ENCODE measurements at regions not wholly inside any gene's neighbourhood (a gene's known extent, or its start where the extent isn't known, plus 50 kb on each side); places are given as distances from the start of the nearest gene placed in this dataset.

- Histone ChIP-seq H3K4me1 (ENCODE audit: control insufficient read depth in 5 of 5, insufficient read depth in 5 of 5, low read length in 5 of 5) (peaks cover 0 to 6% (median 3%) of the 10 kb centered on the region in 5 donors), H3K4me3 (ENCODE audit: low read depth in 1 of 5, low read length in 5 of 5) (no peak overlapping the region), H3K36me3 (ENCODE audit: control insufficient read depth in 5 of 5, insufficient read depth in 5 of 5, low read length in 5 of 5) (no peaks in the 10 kb centered on the region), H3K9me3 (ENCODE audit: control insufficient read depth in 5 of 5, low read length in 5 of 5) (no peaks in the 10 kb centered on the region), H3K27me3 (ENCODE audit: control insufficient read depth in 5 of 5, insufficient read depth in 4 of 5, low read length in 5 of 5) (no peaks in the 10 kb centered on the region), H3K27ac (ENCODE audit: low read depth, low read length) (no peak overlapping the region), H3K9ac (ENCODE audit: low read length in 5 of 5) (no peak overlapping the region)
Measured at GRCh38 chr2:36238106-36238505, 117.5 kb upstream of the CRIM1 start.

GRCh38 chr2:36235882-36236281, 119.7 kb upstream of the CRIM1 start:
- peaks cover 0 to 6% (median 3%) of the 10 kb centered on the region in 5 donors for H3K4me1 ChIP-seq (ENCODE audit: control insufficient read depth in 5 of 5, insufficient read depth in 5 of 5, low read length in 5 of 5)
- H3K27ac ChIP-seq (ENCODE audit: low read depth, low read length): no peak overlapping the region
- no peak overlapping the region for H3K4me3 ChIP-seq (ENCODE audit: low read depth in 1 of 5, low read length in 5 of 5)
- no peaks in the 10 kb centered on the region for H3K9me3 ChIP-seq (ENCODE audit: control insufficient read depth in 5 of 5, low read length in 5 of 5)
- no peak overlapping the region for H3K9ac ChIP-seq (ENCODE audit: low read length in 5 of 5)
- H3K27me3 ChIP-seq (ENCODE audit: control insufficient read depth in 5 of 5, insufficient read depth in 4 of 5, low read length in 5 of 5): no peaks in the 10 kb centered on the region
- H3K36me3 ChIP-seq (ENCODE audit: control insufficient read depth in 5 of 5, insufficient read depth in 5 of 5, low read length in 5 of 5): no peaks in the 10 kb centered on the region

GRCh38 chr2:36235426-36235825, 120.2 kb upstream of the CRIM1 start:
- H3K9ac ChIP-seq (ENCODE audit: low read length in 5 of 5): no peak overlapping the region
- no peaks in the 10 kb centered on the region for H3K36me3 ChIP-seq (ENCODE audit: control insufficient read depth in 5 of 5, insufficient read depth in 5 of 5, low read length in 5 of 5)
- H3K9me3 ChIP-seq (ENCODE audit: control insufficient read depth in 5 of 5, low read length in 5 of 5): no peaks in the 10 kb centered on the region
- H3K4me3 ChIP-seq (ENCODE audit: low read depth in 1 of 5, low read length in 5 of 5): no peak overlapping the region
- H3K27ac ChIP-seq (ENCODE audit: low read depth, low read length): no peak overlapping the region
- no peaks in the 10 kb centered on the region for H3K27me3 ChIP-seq (ENCODE audit: control insufficient read depth in 5 of 5, insufficient read depth in 4 of 5, low read length in 5 of 5)
- H3K4me1 ChIP-seq (ENCODE audit: control insufficient read depth in 5 of 5, insufficient read depth in 5 of 5, low read length in 5 of 5): peaks cover 0 to 4% (median 2%) of the 10 kb centered on the region in 5 donors

GRCh38 chr2:36223259-36223658, 132.3 kb upstream of the CRIM1 start:
- no peak overlapping the region for H3K4me3 ChIP-seq (ENCODE audit: low read depth in 1 of 5, low read length in 5 of 5)
- no peaks in the 10 kb centered on the region for H3K9me3 ChIP-seq (ENCODE audit: control insufficient read depth in 5 of 5, low read length in 5 of 5)
- H3K36me3 ChIP-seq (ENCODE audit: control insufficient read depth in 5 of 5, insufficient read depth in 5 of 5, low read length in 5 of 5): no peaks in the 10 kb centered on the region
- no peak overlapping the region for H3K27ac ChIP-seq (ENCODE audit: low read depth, low read length)
- H3K27me3 ChIP-seq (ENCODE audit: control insufficient read depth in 5 of 5, insufficient read depth in 4 of 5, low read length in 5 of 5): no peaks in the 10 kb centered on the region
- H3K9ac ChIP-seq (ENCODE audit: low read length in 5 of 5): no peak overlapping the region
- no peaks in the 10 kb centered on the region for H3K4me1 ChIP-seq (ENCODE audit: control insufficient read depth in 5 of 5, insufficient read depth in 5 of 5, low read length in 5 of 5)

- Histone ChIP-seq H3K9me3 (ENCODE audit: control insufficient read depth in 5 of 5, low read length in 5 of 5) (no peaks in the 10 kb centered on the region), H3K36me3 (ENCODE audit: control insufficient read depth in 5 of 5, insufficient read depth in 5 of 5, low read length in 5 of 5) (no peaks in the 10 kb centered on the region), H3K27me3 (ENCODE audit: control insufficient read depth in 5 of 5, insufficient read depth in 4 of 5, low read length in 5 of 5) (no peaks in the 10 kb centered on the region), H3K4me3 (ENCODE audit: low read depth in 1 of 5, low read length in 5 of 5) (no peak overlapping the region), H3K27ac (ENCODE audit: low read depth, low read length) (no peak overlapping the region), H3K4me1 (ENCODE audit: control insufficient read depth in 5 of 5, insufficient read depth in 5 of 5, low read length in 5 of 5) (no peaks in the 10 kb centered on the region), H3K9ac (ENCODE audit: low read length in 5 of 5) (no peak overlapping the region)
Measured at GRCh38 chr2:36222485-36222884, 133.1 kb upstream of the CRIM1 start.

- H3K36me3 ChIP-seq (ENCODE audit: control insufficient read depth in 5 of 5, insufficient read depth in 5 of 5, low read length in 5 of 5): no peaks in the 10 kb centered on the region
- no peak overlapping the region for H3K27ac ChIP-seq (ENCODE audit: low read depth, low read length)
Measured at GRCh38 chr2:36214691-36215090, 140.9 kb upstream of the CRIM1 start.

GRCh38 chr2:36203366-36203765, 152.2 kb upstream of the CRIM1 start:
- Histone ChIP-seq H3K9me3 (ENCODE audit: control insufficient read depth in 5 of 5, low read length in 5 of 5) (peaks cover 2 to 9% (median 5%) of the 10 kb centered on the region in 5 donors), H3K4me3 (ENCODE audit: low read depth in 1 of 5, low read length in 5 of 5) (no peak overlapping the region), H3K36me3 (ENCODE audit: control insufficient read depth in 5 of 5, insufficient read depth in 5 of 5, low read length in 5 of 5) (no peaks in the 10 kb centered on the region), H3K4me1 (ENCODE audit: control insufficient read depth in 5 of 5, insufficient read depth in 5 of 5, low read length in 5 of 5) (no peaks in the 10 kb centered on the region), H3K27ac (ENCODE audit: low read depth, low read length) (no peak overlapping the region), H3K27me3 (ENCODE audit: control insufficient read depth in 5 of 5, insufficient read depth in 4 of 5, low read length in 5 of 5) (no peaks in the 10 kb centered on the region), H3K9ac (ENCODE audit: low read length in 5 of 5) (no peak overlapping the region)

More at GRCh38 chr2:36214691-36215090, 140.9 kb upstream of the CRIM1 start:
- no peak overlapping the region for H3K9ac ChIP-seq (ENCODE audit: low read length in 5 of 5)
- peaks cover 0 to 6% (median 0%) of the 10 kb centered on the region in 5 donors for H3K9me3 ChIP-seq (ENCODE audit: control insufficient read depth in 5 of 5, low read length in 5 of 5)
- no peak overlapping the region for H3K4me3 ChIP-seq (ENCODE audit: low read depth in 1 of 5, low read length in 5 of 5)
- no peaks in the 10 kb centered on the region for H3K27me3 ChIP-seq (ENCODE audit: control insufficient read depth in 5 of 5, insufficient read depth in 4 of 5, low read length in 5 of 5)
- no peaks in the 10 kb centered on the region for H3K4me1 ChIP-seq (ENCODE audit: control insufficient read depth in 5 of 5, insufficient read depth in 5 of 5, low read length in 5 of 5)

- Histone ChIP-seq H3K36me3 (ENCODE audit: control insufficient read depth in 5 of 5, insufficient read depth in 5 of 5, low read length in 5 of 5) (no peaks in the 10 kb centered on the region), H3K4me1 (ENCODE audit: control insufficient read depth in 5 of 5, insufficient read depth in 5 of 5, low read length in 5 of 5) (no peaks in the 10 kb centered on the region), H3K9me3 (ENCODE audit: control insufficient read depth in 5 of 5, low read length in 5 of 5) (peaks cover 2 to 9% (median 5%) of the 10 kb centered on the region in 5 donors), H3K27me3 (ENCODE audit: control insufficient read depth in 5 of 5, insufficient read depth in 4 of 5, low read length in 5 of 5) (peaks cover 0 to 3% (median 0%) of the 10 kb centered on the region in 5 donors), H3K4me3 (ENCODE audit: low read depth in 1 of 5, low read length in 5 of 5) (no peak overlapping the region), H3K27ac (ENCODE audit: low read depth, low read length) (no peak overlapping the region), H3K9ac (ENCODE audit: low read length in 5 of 5) (no peak overlapping the region)
Measured at GRCh38 chr2:36197181-36197971, 158.2 kb upstream of the CRIM1 start.

GRCh38 chr2:36193680-36194079, 161.9 kb upstream of the CRIM1 start:
- H3K9ac ChIP-seq (ENCODE audit: low read length in 5 of 5): no peak overlapping the region
- no peaks in the 10 kb centered on the region for H3K36me3 ChIP-seq (ENCODE audit: control insufficient read depth in 5 of 5, insufficient read depth in 5 of 5, low read length in 5 of 5)
- H3K4me3 ChIP-seq (ENCODE audit: low read depth in 1 of 5, low read length in 5 of 5): no peak overlapping the region
- no peaks in the 10 kb centered on the region for H3K9me3 ChIP-seq (ENCODE audit: control insufficient read depth in 5 of 5, low read length in 5 of 5)
- peaks cover 0 to 3% (median 0%) of the 10 kb centered on the region in 5 donors for H3K27me3 ChIP-seq (ENCODE audit: control insufficient read depth in 5 of 5, insufficient read depth in 4 of 5, low read length in 5 of 5)
- no peak overlapping the region for H3K27ac ChIP-seq (ENCODE audit: low read depth, low read length)
- H3K4me1 ChIP-seq (ENCODE audit: control insufficient read depth in 5 of 5, insufficient read depth in 5 of 5, low read length in 5 of 5): no peaks in the 10 kb centered on the region

GRCh38 chr2:36192983-36193382, 162.6 kb upstream of the CRIM1 start:
- Histone ChIP-seq H3K36me3 (ENCODE audit: control insufficient read depth in 5 of 5, insufficient read depth in 5 of 5, low read length in 5 of 5) (no peaks in the 10 kb centered on the region), H3K4me3 (ENCODE audit: low read depth in 1 of 5, low read length in 5 of 5) (no peak overlapping the region), H3K27me3 (ENCODE audit: control insufficient read depth in 5 of 5, insufficient read depth in 4 of 5, low read length in 5 of 5) (peaks cover 0 to 3% (median 0%) of the 10 kb centered on the region in 5 donors), H3K9me3 (ENCODE audit: control insufficient read depth in 5 of 5, low read length in 5 of 5) (no peaks in the 10 kb centered on the region), H3K27ac (ENCODE audit: low read depth, low read length) (no peak overlapping the region), H3K9ac (ENCODE audit: low read length in 5 of 5) (no peak overlapping the region), H3K4me1 (ENCODE audit: control insufficient read depth in 5 of 5, insufficient read depth in 5 of 5, low read length in 5 of 5) (no peaks in the 10 kb centered on the region)

Measured in subcutaneous abdominal adipose tissue (tissue), 5 donors.